Type B pancreatic cell (in vitro differentiated cells): ENCODE measurements at regions not wholly inside any gene's neighbourhood (a gene's known extent, or its start where the extent isn't known, plus 50 kb on each side); places are given as distances from the start of the nearest gene placed in this dataset.
A peak's percentile ranks its signal among the peaks of the same experiment; 100 is the strongest.

ENCODE experiments used
- DNase-seq: peaks from one replicate; pipeline ENCODE4 v3.0.0; 2021; ENCODE audit warnings: mixed read lengths; ENCODE audit not compliant: unreplicated experiment; ENCODE audit errors: extremely low spot score
- H3K27ac Mint-ChIP-seq: 2 replicates; pipeline ENCODE4 v1.8.0; 2021; ENCODE audit warnings: mild to moderate bottlenecking, mixed read lengths
- H3K27me3 Mint-ChIP-seq: 2 replicates; pipeline ENCODE4 v1.8.0; 2021; ENCODE audit warnings: mixed read lengths
- H3K36me3 Mint-ChIP-seq: 2 replicates; pipeline ENCODE4 v1.8.0; 2021; ENCODE audit warnings: mixed read lengths
- H3K4me1 Mint-ChIP-seq: one replicate; pipeline ENCODE4 v1.8.0; 2021; ENCODE audit warnings: mixed read lengths; ENCODE audit not compliant: unreplicated experiment
- H3K4me3 Mint-ChIP-seq: 2 replicates; pipeline ENCODE4 v1.8.0; 2021; ENCODE audit warnings: mild to moderate bottlenecking, mixed read lengths
- H3K9me3 Mint-ChIP-seq: 2 replicates; pipeline ENCODE4 v1.8.0; 2021; ENCODE audit warnings: mixed read lengths
- CTCF ChIP-seq: fragments of 200-600 bp; sonication (generic); conservative IDR thresholded peaks from 2 replicates; pipeline ENCODE4 v1.5.0; 2021; ENCODE audit warnings: antibody characterized with exemption, mild to moderate bottlenecking

GRCh38 chr20:48458601-48459385 lies 369.0 kb downstream of the PREX1 start:
- peak overlapping the region; percentile 13 for H3K27ac Mint-ChIP-seq
- H3K9me3 Mint-ChIP-seq: no peaks in the 10 kb centered on the region
- TF ChIP-seq CTCF: no peak
- peaks cover 44% of the 10 kb centered on the region for H3K27me3 Mint-ChIP-seq
- no peak for DNase-seq
- H3K4me3 Mint-ChIP-seq: peak overlapping the region; percentile 35
- peaks cover 64% of the 10 kb centered on the region for H3K4me1 Mint-ChIP-seq
- no peaks in the 10 kb centered on the region for H3K36me3 Mint-ChIP-seq

GRCh38 chr20:48458003-48458377 lies 369.8 kb downstream of the PREX1 start:
- TF ChIP-seq CTCF: no peak
- Mint-ChIP-seq H3K4me3 (no peak overlapping the region), H3K9me3 (no peaks in the 10 kb centered on the region), H3K4me1 (peaks cover 56% of the 10 kb centered on the region), H3K36me3 (no peaks in the 10 kb centered on the region), H3K27ac (no peak overlapping the region), H3K27me3 (peaks cover 40% of the 10 kb centered on the region)
- DNase-seq: no peak

- no peak for DNase-seq
- H3K27me3 Mint-ChIP-seq: peaks cover 35% of the 10 kb centered on the region
- TF ChIP-seq CTCF: no peak
- H3K4me1 Mint-ChIP-seq: peaks cover 53% of the 10 kb centered on the region
- no peaks in the 10 kb centered on the region for H3K36me3 Mint-ChIP-seq
- no peaks in the 10 kb centered on the region for H3K9me3 Mint-ChIP-seq
- no peak overlapping the region for H3K27ac Mint-ChIP-seq
- H3K4me3 Mint-ChIP-seq: no peak overlapping the region
Measured at GRCh38 chr20:48457193-48458002, 370.4 kb downstream of the PREX1 start.

- no peaks in the 10 kb centered on the region for H3K36me3 Mint-ChIP-seq
- no peak for TF ChIP-seq CTCF
- H3K9me3 Mint-ChIP-seq: no peaks in the 10 kb centered on the region
- DNase-seq: no peak
- peaks cover 50% of the 10 kb centered on the region for H3K4me1 Mint-ChIP-seq
- no peak overlapping the region for H3K4me3 Mint-ChIP-seq
- H3K27ac Mint-ChIP-seq: peak overlapping the region; percentile 29
- peaks cover 32% of the 10 kb centered on the region for H3K27me3 Mint-ChIP-seq
Measured at GRCh38 chr20:48456366-48457192, 371.2 kb downstream of the PREX1 start.

- Mint-ChIP-seq H3K27ac (peak overlapping the region; percentile 29), H3K36me3 (no peaks in the 10 kb centered on the region), H3K27me3 (peaks cover 26% of the 10 kb centered on the region), H3K4me3 (no peak overlapping the region), H3K9me3 (no peaks in the 10 kb centered on the region), H3K4me1 (peaks cover 44% of the 10 kb centered on the region)
- no peak for TF ChIP-seq CTCF
- no peak for DNase-seq
Measured at GRCh38 chr20:48455651-48456365, 372.0 kb downstream of the PREX1 start.
